GM20000 (cell line): ENCODE measurements at regions not wholly inside any gene's neighbourhood (a gene's known extent, or its start where the extent isn't known, plus 50 kb on each side); places are given as distances from the start of the nearest gene placed in this dataset.
A peak's percentile ranks its signal among the peaks of the same experiment; 100 is the strongest.
"Not testable (repeated sequence)": the region's sequence is repeated elsewhere in the genome, so short reads cannot be mapped to it uniquely, and the experiment has no call there.

ENCODE experiments used
- DNase-seq: peaks from one replicate; pipeline ENCODE4 v3.0.0; 2012; ENCODE audit warnings: low spot score
- TF ChIP-seq, protein P1 (sequence below): IDR thresholded peaks from 2 replicates; pipeline ENCODE4 v1.5.1; 2012; ENCODE audit warnings: mild to moderate bottlenecking, control low read depth; ENCODE audit errors: extremely low read depth, missing control alignments

DNA sequence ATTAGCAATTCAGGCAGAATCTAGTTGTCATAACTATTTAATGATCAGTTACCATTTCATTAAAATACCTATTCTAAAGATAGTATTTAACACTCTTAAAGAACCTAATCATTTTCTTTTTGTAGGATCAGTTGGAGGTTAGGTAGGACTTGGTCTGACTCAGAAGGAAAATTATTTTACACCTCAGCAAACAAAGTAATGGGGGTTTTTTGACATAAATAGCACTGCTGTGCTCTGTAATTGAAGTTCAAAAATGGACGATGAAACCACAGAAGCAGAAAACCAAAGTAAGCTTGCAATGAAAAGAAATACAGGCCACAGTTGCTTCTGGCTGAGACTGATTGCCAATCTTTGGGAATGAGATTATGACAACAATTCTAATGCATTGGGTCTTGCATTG is 187.0 kb upstream of the TRPM3 start:
- TF ChIP-seq, protein P1, sequence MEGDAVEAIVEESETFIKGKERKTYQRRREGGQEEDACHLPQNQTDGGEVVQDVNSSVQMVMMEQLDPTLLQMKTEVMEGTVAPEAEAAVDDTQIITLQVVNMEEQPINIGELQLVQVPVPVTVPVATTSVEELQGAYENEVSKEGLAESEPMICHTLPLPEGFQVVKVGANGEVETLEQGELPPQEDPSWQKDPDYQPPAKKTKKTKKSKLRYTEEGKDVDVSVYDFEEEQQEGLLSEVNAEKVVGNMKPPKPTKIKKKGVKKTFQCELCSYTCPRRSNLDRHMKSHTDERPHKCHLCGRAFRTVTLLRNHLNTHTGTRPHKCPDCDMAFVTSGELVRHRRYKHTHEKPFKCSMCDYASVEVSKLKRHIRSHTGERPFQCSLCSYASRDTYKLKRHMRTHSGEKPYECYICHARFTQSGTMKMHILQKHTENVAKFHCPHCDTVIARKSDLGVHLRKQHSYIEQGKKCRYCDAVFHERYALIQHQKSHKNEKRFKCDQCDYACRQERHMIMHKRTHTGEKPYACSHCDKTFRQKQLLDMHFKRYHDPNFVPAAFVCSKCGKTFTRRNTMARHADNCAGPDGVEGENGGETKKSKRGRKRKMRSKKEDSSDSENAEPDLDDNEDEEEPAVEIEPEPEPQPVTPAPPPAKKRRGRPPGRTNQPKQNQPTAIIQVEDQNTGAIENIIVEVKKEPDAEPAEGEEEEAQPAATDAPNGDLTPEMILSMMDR, result no peak
- peak; percentile 10 for DNase-seq

DNA sequence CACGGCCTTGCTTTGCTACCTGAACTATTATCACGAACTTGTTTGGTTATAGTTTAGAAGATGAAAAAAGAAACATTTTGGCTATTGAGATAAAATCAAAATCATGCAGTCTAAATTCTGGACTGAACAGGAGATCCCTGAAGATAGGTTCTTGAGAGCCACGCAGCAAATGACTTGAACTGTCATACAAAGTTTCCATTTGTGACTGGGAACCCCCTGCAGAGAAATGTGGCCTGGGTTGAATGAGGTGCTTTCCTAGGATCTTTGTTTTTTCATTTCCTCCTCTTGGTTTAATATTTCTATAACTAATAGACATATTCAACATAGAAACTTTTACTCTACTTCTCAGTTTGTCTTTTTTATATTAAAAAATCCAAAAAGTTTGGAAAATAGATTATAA is 184.7 kb upstream of the TRPM3 start:
- TF ChIP-seq, protein P1, result no peak
- peak; percentile 14 for DNase-seq

GRCh38 chr9:71303351-71303750 is 181.9 kb upstream of the TRPM3 start:
- TF ChIP-seq, protein P1, result no peak
- no peak for DNase-seq

GRCh38 chr9:71302776-71303175 is 181.4 kb upstream of the TRPM3 start:
- DNase-seq, result peak; percentile 8
- TF ChIP-seq, protein P1, result no peak

GRCh38 chr9:71295928-71296327 is 174.5 kb upstream of the TRPM3 start:
- TF ChIP-seq, protein P1, result no peak
- DNase-seq, result no peak

DNA sequence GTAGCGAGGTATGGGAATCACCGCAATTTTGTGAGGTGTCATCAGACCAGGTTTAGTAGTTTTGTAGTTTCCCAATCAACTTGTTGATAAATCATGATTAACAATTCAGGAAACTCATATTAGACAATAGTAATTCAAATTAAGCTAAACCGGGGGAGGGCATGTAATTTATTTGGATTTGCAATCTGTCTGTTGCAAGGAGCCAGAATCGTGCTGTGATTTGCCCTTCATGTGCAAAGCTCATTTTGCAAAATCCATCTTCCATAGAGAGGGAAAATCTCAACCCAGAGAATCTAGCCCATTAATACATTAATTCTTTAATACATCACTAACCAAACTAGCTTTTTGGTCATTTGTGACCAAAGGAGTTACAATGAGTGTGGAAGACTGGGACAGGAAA is 164.7 kb upstream of the TRPM3 start:
- TF ChIP-seq, protein P1, result no peak
- no peak for DNase-seq

GRCh38 chr9:71285191-71285656 is 163.8 kb upstream of the TRPM3 start:
- TF ChIP-seq, protein P1, result peak; percentile 74
- peak; percentile 33 for DNase-seq

DNA sequence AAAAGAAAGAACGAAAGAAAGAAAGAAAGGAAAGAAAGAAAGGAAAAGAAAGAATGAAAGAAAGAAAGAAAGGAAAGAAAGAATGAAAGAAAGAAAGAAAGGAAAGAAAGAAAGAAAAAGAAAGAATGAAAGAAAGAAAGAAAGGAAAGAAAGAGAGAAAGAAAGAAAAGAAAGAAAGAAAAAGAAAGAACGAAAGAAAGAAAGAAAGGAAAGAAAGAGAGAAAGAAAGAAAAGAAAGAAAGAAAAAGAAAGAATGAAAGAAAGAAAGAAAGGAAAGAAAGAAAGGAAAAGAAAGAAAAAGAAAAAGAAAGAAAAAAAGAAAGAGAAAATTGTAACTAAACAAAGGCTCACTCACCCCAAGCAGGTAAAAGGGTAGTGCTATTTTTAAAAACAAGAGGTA is 160.7 kb upstream of the TRPM3 start:
- not testable (repeated sequence) for DNase-seq
